HG03159 (cell line): ENCODE measurements at regions not wholly inside any gene's neighbourhood (a gene's known extent, or its start where the extent isn't known, plus 50 kb on each side); places are given as distances from the start of the nearest gene placed in this dataset.

ENCODE experiments used
- ATAC-seq: cut with Tn5 transposase; IDR thresholded peaks from one replicate; pipeline ENCODE4 v1.9.1; 2021; ENCODE audit warnings: mild to moderate bottlenecking, moderate library complexity; ENCODE audit not compliant: unreplicated experiment

GRCh38 chr10:29238523-29239135 lies 50.2 kb upstream of the LYZL1 start:
- no peak for ATAC-seq
